SK-N-SH treated with all-trans-retinoic acid at 6 μM for 48 hours (cell line): ENCODE measurements at regions not wholly inside any gene's neighbourhood (a gene's known extent, or its start where the extent isn't known, plus 50 kb on each side); places are given as distances from the start of the nearest gene placed in this dataset.

Experiments used
- ATAC-seq: fragments of 200-7000 bp; cut with Tn5 transposase; 3 replicates; pipeline ENCODE4 v1.9.1; 2020; ENCODE audit warnings: mild to moderate bottlenecking, moderate library complexity
- ARNTL ChIP-seq: fragments of 450-650 bp; formaldehyde crosslinking; IDR thresholded peaks from 2 replicates; pipeline ENCODE4 v1.5.0; 2020; ENCODE audit warnings: low read depth, mild to moderate bottlenecking, moderate library complexity, borderline replicate concordance
- BACH2 ChIP-seq: fragments of 250-450 bp; sonication (Bioruptor Pico); IDR thresholded peaks from 2 replicates; pipeline ENCODE4 v1.9.0; 2021; ENCODE audit warnings: mild to moderate bottlenecking, borderline replicate concordance
- CREB5 ChIP-seq: fragments of 250-450 bp; sonication (Bioruptor Pico); IDR thresholded peaks from 2 replicates; pipeline ENCODE4 v1.5.1; 2020; ENCODE audit warnings: low read depth, mild to moderate bottlenecking, moderate library complexity
- CSDC2 ChIP-seq: fragments of 250-450 bp; sonication (Bioruptor Pico); IDR thresholded peaks from 2 replicates; pipeline ENCODE4 v1.5.0; 2020; ENCODE audit warnings: mild to moderate bottlenecking, moderate library complexity
- CSRNP3 ChIP-seq: fragments of 250-450 bp; sonication (Bioruptor Pico); IDR thresholded peaks from 2 replicates; pipeline ENCODE4 v1.5.1; 2021; ENCODE audit warnings: mild to moderate bottlenecking, moderate library complexity
- GLIS3 ChIP-seq: fragments of 250-450 bp; sonication (Bioruptor Pico); IDR thresholded peaks from 2 replicates; pipeline ENCODE4 v1.5.0; 2020; ENCODE audit warnings: mild to moderate bottlenecking, moderate library complexity
- OSR1 ChIP-seq: fragments of 250-450 bp; sonication (Bioruptor Pico); IDR thresholded peaks from 2 replicates; pipeline ENCODE4 v1.8.0; 2022; ENCODE audit warnings: moderate library complexity, mild to moderate bottlenecking, inconsistent platforms
- PATZ1 ChIP-seq: fragments of 250-450 bp; sonication (Bioruptor Pico); IDR thresholded peaks from 2 replicates; pipeline ENCODE4 v1.8.0; 2020; ENCODE audit warnings: mild to moderate bottlenecking, moderate library complexity, borderline replicate concordance
- POU6F1 ChIP-seq: fragments of 250-450 bp; sonication (Bioruptor Pico); IDR thresholded peaks from 2 replicates; pipeline ENCODE4 v1.8.0; 2021; ENCODE audit warnings: low read depth, mild to moderate bottlenecking, moderate library complexity, borderline replicate concordance
- PPARA ChIP-seq: fragments of 250-450 bp; sonication (Bioruptor Pico); IDR thresholded peaks from 2 replicates; pipeline ENCODE4 v1.5.0; 2020; ENCODE audit warnings: mild to moderate bottlenecking, borderline replicate concordance
- RARB ChIP-seq: fragments of 250-450 bp; sonication (Bioruptor Pico); IDR thresholded peaks from 2 replicates; pipeline ENCODE4 v1.8.0; 2021; ENCODE audit warnings: mild to moderate bottlenecking, moderate library complexity
- TCF4 ChIP-seq: fragments of 250-450 bp; sonication (Bioruptor Pico); IDR thresholded peaks from 2 replicates; pipeline ENCODE4 v1.8.0; 2021; ENCODE audit warnings: mild to moderate bottlenecking, moderate library complexity, borderline replicate concordance
- TOX ChIP-seq: fragments of 250-450 bp; sonication (Bioruptor Pico); IDR thresholded peaks from 2 replicates; pipeline ENCODE4 v1.8.0; 2021; ENCODE audit warnings: mild to moderate bottlenecking, moderate library complexity, borderline replicate concordance
- TSHZ2 ChIP-seq: fragments of 250-450 bp; sonication (Bioruptor Pico); IDR thresholded peaks from 2 replicates; pipeline ENCODE4 v1.5.0; 2020; ENCODE audit warnings: mild to moderate bottlenecking, moderate library complexity
- ZC3H10 ChIP-seq: fragments of 250-450 bp; sonication (Bioruptor Pico); IDR thresholded peaks from 2 replicates; pipeline ENCODE4 v1.5.1; 2021; ENCODE audit warnings: mild to moderate bottlenecking, moderate library complexity
- ZFP3 ChIP-seq: fragments of 250-450 bp; sonication (Bioruptor Pico); IDR thresholded peaks from 2 replicates; pipeline ENCODE4 v1.5.0; 2020; ENCODE audit warnings: mild to moderate bottlenecking, moderate library complexity
- ZNF565 ChIP-seq: fragments of 450-650 bp; formaldehyde crosslinking; conservative IDR thresholded peaks from 2 replicates; pipeline ENCODE4 v1.5.0; 2020; ENCODE audit warnings: low read depth, mild to moderate bottlenecking, moderate library complexity
- ZNF70 ChIP-seq: fragments of 450-650 bp; formaldehyde crosslinking; IDR thresholded peaks from 2 replicates; pipeline ENCODE4 v1.5.0; 2020; ENCODE audit warnings: mild to moderate bottlenecking, moderate library complexity
- ZNF8 ChIP-seq: fragments of 450-650 bp; formaldehyde crosslinking; IDR thresholded peaks from 2 replicates; pipeline ENCODE4 v1.5.0; 2020; ENCODE audit warnings: mild to moderate bottlenecking, moderate library complexity

- TF ChIP-seq CREB5 (CRISPR knock-in tag) = no peak
- no peak for TF ChIP-seq ZFP3
- TF ChIP-seq GLIS3 (CRISPR knock-in tag) = no peak
- TF ChIP-seq PPARA = no peak
- TF ChIP-seq CSDC2 (CRISPR knock-in tag) = no peak
- no peak for TF ChIP-seq TCF4
- TF ChIP-seq POU6F1 (CRISPR knock-in tag) = no peak
- no peak for TF ChIP-seq RARB
- no peak for TF ChIP-seq ZC3H10
- TF ChIP-seq CSRNP3 = no peak
Observed at GRCh38 chr3:4241595-4242170, 61.5 kb upstream of the SETMAR start (continued).

GRCh38 chr3:4245671-4246070 lies 57.5 kb upstream of the SETMAR start:
- no peak for TF ChIP-seq PPARA
- no peak for TF ChIP-seq ZNF8 (CRISPR knock-in tag)
- TF ChIP-seq CSRNP3 = no peak
- no peak for TF ChIP-seq TOX (CRISPR knock-in tag)
- TF ChIP-seq CSDC2 (CRISPR knock-in tag) = no peak
- no peak for TF ChIP-seq POU6F1 (CRISPR knock-in tag)
- TF ChIP-seq TSHZ2 (CRISPR knock-in tag) = no peak
- TF ChIP-seq ZNF70 = no peak
- no peak for TF ChIP-seq CREB5 (CRISPR knock-in tag)
- TF ChIP-seq BACH2 (CRISPR knock-in tag) = no peak
- no peak for TF ChIP-seq PATZ1 (CRISPR knock-in tag)
- TF ChIP-seq ZC3H10 = no peak
- TF ChIP-seq TCF4 = no peak
- TF ChIP-seq ARNTL = no peak
- TF ChIP-seq OSR1 (CRISPR knock-in tag) = no peak
- TF ChIP-seq ZNF565 (CRISPR knock-in tag) = no peak
- no peak for ATAC-seq
